HG03108 (cell line): ENCODE measurements at regions not wholly inside any gene's neighbourhood (a gene's known extent, or its start where the extent isn't known, plus 50 kb on each side); places are given as distances from the start of the nearest gene placed in this dataset.

Experiments
- ATAC-seq: cut with Tn5 transposase; IDR thresholded peaks from one replicate; pipeline ENCODE4 v1.9.1; 2021; ENCODE audit warnings: moderate library complexity; ENCODE audit not compliant: unreplicated experiment

GRCh38 chr1:208298593-208299269 lies 54.5 kb upstream of the PLXNA2 start:
- no peak for ATAC-seq

- no peak for ATAC-seq
Measured at GRCh38 chr1:208300084-208300770, 56.0 kb upstream of the PLXNA2 start.

- ATAC-seq, result no peak
Measured at GRCh38 chr1:208302699-208303238, 58.6 kb upstream of the PLXNA2 start.

GRCh38 chr1:208303743-208304712 lies 59.8 kb upstream of the PLXNA2 start:
- no peak for ATAC-seq

GRCh38 chr1:208308221-208308620 lies 64.0 kb upstream of the PLXNA2 start:
- no peak for ATAC-seq

GRCh38 chr1:208309771-208310170 lies 65.6 kb upstream of the PLXNA2 start:
- no peak for ATAC-seq

DNA sequence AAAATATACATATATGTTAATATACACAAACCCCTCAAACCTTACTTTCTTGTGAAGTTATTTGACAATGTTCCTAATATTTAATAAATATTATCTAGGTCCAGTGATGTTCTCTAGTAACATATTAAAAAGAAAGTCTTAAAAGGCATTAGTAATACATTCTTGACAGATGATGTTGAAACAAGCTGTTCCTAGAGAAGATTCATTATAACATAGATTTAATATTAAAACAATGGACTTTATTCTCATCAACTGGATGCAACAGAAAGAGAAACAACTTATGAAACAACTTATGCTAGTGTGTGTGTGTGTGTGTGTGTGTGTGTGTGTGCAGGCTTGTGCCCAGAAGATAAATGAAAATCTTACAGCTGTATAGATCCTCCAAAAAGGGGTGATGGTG lies 68.5 kb upstream of the PLXNA2 start:
- no peak for ATAC-seq

- no peak for ATAC-seq
Measured at GRCh38 chr1:208314431-208314830, 70.2 kb upstream of the PLXNA2 start.

DNA sequence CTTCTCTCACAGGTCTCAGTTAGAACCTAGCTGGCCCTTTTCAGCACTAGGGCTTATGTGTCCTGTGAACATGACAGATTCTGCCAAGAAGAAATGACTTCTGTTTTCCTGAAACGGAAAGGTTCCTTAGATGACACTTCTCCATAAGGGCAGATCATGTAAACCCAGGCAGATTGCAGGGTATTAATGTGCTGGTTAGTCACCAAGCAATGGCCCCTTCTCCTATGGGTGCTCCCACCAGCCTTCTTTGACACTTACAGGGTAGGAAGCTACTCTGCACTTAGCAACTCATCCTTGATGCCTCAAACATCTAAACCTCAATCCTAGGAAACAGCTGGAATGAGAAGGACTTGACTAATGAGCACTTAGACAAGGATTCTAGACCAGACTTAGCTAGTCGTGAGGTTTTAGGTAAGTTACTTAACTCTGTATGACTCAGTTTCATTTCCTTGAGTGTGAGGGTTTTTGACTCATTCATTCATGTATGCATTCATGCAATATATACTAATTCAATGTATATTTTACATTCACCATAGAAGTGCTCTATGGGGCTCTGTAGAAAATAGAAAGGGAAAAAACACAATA lies 74.1 kb upstream of the PLXNA2 start:
- ATAC-seq, result no peak

DNA sequence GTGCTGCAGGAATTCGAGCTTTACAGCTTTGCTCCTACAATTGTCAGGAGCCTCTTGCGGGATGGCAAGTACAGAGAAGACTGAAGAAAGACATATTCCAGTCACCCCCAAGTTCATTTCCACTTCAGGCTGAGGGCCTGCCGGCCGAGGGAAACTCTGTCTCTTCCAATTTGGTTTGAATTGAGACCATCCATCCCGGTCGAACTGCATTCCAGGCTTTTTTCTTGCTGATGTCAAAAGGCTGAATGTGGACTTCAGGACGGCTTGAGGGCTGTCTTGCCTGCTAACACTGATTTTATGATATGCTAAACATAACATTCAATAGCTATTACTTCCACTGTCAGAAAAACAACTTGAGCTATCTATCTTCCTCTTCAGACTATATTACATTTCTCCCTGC lies 79.8 kb upstream of the PLXNA2 start:
- no peak for ATAC-seq

DNA sequence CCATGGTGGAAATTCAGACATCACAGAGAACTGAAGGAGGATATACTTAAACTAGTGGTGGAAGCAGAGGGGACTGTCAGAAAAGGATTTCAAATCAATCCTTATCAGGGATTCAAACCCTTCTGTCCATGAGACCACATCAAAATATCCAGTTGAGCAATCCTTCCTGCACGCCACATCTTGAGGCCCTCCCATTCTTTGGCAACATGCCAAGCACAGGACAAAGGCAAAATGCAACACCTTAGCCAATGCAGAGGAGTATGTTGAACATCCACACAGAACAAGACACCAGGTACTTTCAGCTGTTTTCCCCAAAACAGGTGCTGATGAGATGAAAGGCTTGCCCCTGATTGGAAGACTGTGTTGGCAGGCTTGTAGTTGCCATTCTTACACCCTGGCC lies 81.8 kb upstream of the PLXNA2 start:
- ATAC-seq, result no peak

GRCh38 chr1:208329300-208329699 lies 85.1 kb upstream of the PLXNA2 start:
- no peak for ATAC-seq

DNA sequence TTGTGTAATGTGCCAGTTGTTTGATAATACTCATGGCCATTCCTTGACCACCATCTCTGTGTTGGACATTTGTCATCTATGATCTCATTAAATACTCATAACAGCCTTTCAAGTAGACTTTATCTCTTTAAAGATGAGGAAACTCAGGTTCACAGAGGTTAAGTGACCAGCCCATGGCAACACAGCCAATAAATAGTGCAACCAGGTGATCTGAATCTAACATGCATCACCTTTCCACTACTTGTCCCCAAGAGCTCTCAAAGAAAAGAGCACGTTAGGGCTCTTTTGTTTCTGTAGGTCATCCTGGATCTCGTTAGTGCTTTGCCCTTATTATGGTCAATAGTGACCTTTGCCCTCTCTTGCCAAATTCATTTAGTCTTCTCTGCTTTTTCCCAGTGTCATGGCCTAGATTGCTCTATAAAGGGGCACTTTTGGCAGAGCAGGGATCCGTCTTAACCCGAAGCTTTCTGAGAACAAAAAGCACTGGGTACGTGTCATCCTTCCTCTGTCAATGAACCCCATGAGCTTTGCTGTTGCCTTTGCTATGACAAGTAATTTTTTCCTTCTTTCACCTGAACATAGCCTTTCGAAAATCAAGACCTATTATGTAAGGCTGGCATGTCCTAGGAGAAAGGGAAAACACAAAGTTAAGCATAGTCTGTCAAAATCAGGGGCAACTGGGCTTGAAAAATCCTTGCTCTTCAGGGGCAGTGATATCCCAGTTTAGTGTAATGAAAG lies 88.0 kb upstream of the PLXNA2 start:
- no peak for ATAC-seq

GRCh38 chr1:208332774-208333126 lies 88.6 kb upstream of the PLXNA2 start:
- ATAC-seq, result no peak

GRCh38 chr1:208333676-208334075 lies 89.5 kb upstream of the PLXNA2 start:
- ATAC-seq, result no peak

DNA sequence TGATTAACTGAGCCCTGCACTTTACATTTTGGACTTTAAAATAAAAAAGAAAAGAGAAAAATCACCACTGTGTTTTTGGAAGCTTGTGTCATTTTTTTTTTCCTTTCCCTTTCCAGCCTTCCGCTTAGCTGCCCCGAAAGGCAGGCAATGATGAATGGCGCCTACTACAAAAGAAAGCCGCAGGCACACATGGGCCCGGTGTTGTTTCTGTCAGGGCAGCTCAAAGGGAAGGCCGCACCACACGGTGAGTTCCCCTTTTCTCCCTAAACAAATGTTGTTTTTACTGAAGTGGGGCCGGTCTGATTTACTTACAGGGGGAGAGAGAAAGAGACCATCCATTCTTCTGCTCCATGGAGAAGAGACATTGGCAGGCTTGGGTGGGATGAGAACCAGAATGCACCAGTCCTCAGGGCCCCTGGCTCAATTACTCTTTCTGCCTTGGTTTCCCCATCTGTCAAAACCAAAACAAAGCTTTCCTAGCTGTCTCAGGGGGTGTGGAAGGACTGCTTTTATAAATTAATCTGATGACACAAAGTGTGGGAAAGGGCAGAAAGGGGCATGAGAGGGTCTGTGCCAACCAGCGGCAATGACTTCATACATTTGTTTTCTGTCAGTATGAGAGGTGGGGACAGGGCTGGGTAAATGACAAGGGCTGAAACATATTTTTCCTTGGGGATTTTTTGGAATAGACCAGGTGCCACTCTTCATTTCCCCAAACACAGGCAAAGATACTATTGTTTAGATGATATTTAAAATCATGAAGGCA lies 91.4 kb upstream of the PLXNA2 start:
- ATAC-seq, result no peak

GRCh38 chr1:208336137-208336518 lies 91.9 kb upstream of the PLXNA2 start:
- no peak for ATAC-seq

- ATAC-seq, result no peak
Measured at GRCh38 chr1:208339911-208340310, 95.7 kb upstream of the PLXNA2 start.

DNA sequence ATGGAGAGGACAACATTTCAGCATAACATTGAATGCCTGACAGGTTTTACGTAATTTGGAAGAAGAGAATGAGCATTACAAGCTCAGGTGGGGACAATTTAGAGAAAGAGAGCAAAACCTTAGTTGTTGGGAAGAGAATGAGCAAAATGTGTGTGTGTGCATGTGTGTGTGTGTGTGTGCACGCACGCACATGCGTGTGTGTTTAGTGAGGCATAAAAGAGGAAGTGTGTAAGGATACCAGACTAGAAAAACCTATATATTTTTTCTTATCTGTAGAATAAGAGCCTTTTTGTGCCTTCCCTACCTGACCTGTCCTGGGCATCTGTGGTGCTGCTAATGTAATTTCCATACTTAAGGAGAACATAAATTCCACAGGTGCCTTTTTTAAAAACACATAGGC lies 99.0 kb upstream of the PLXNA2 start:
- no peak for ATAC-seq
